GM18505 (cell line): ENCODE measurements at regions not wholly inside any gene's neighbourhood (a gene's known extent, or its start where the extent isn't known, plus 50 kb on each side); places are given as distances from the start of the nearest gene placed in this dataset.
"Not testable (repeated sequence)": the region's sequence is repeated elsewhere in the genome, so short reads cannot be mapped to it uniquely, and the experiment has no call there.

ENCODE experiments used
- ATAC-seq: cut with Tn5 transposase; IDR thresholded peaks from one replicate; pipeline ENCODE4 v1.9.1; 2021; ENCODE audit not compliant: unreplicated experiment
- POLR2A ChIP-seq: IDR thresholded peaks from 4 replicates; pipeline ENCODE4 v1.6.1; 2011; ENCODE audit warnings: borderline replicate concordance; ENCODE audit not compliant: insufficient read depth, insufficient read length; ENCODE audit errors: extremely low read depth

- ATAC-seq, result no peak
- no peak for TF ChIP-seq POLR2A
Measured at GRCh38 chr7:91372323-91372722, 108.1 kb downstream of the FZD1 start.

GRCh38 chr7:91373111-91373800 lies 109.0 kb downstream of the FZD1 start:
- no peak for TF ChIP-seq POLR2A
- ATAC-seq, result no peak

DNA sequence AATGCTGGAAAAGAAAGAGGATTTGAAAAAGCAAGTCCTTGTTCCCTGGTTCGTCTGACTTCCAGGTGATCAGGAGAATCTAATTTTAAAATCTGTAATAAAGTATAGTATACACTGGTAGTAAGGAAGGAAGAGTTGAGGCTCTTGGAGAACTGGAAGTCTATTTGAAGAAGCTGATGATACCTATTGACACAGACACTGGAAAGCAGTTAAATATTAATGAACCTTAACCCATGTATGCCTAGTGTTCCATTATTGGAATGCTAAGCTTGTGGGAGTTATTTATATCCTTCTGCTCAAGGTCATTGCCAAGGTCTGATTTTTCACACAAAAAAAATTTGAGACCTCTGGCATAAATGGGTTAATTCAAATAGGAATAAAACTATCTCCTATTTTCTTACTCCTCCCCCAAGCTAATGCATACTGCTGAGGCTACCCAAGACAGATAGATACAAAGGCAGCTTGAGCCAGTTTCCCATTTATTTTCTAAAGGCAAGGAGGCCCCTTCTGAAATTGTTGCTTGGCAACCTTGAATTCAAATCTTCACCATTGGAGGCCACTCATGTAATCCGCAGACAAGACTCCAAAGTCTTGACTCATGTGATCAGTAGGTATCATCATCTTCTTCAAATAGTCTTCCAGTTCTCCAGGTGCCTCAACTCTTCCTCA lies 110.2 kb downstream of the FZD1 start:
- ATAC-seq, result no peak
- no peak for TF ChIP-seq POLR2A

- ATAC-seq, result no peak
- no peak for TF ChIP-seq POLR2A
Measured at GRCh38 chr7:91375378-91375777, 111.1 kb downstream of the FZD1 start.

GRCh38 chr7:91378131-91378530 lies 113.9 kb downstream of the FZD1 start:
- ATAC-seq, result no peak
- TF ChIP-seq POLR2A, result no peak

GRCh38 chr7:91379236-91379635 lies 115.0 kb downstream of the FZD1 start:
- TF ChIP-seq POLR2A, result no peak

GRCh38 chr7:91379991-91380390 lies 115.8 kb downstream of the FZD1 start:
- TF ChIP-seq POLR2A, result no peak
- no peak for ATAC-seq

More at GRCh38 chr7:91379236-91379635, 115.0 kb downstream of the FZD1 start:
- ATAC-seq, result no peak

DNA sequence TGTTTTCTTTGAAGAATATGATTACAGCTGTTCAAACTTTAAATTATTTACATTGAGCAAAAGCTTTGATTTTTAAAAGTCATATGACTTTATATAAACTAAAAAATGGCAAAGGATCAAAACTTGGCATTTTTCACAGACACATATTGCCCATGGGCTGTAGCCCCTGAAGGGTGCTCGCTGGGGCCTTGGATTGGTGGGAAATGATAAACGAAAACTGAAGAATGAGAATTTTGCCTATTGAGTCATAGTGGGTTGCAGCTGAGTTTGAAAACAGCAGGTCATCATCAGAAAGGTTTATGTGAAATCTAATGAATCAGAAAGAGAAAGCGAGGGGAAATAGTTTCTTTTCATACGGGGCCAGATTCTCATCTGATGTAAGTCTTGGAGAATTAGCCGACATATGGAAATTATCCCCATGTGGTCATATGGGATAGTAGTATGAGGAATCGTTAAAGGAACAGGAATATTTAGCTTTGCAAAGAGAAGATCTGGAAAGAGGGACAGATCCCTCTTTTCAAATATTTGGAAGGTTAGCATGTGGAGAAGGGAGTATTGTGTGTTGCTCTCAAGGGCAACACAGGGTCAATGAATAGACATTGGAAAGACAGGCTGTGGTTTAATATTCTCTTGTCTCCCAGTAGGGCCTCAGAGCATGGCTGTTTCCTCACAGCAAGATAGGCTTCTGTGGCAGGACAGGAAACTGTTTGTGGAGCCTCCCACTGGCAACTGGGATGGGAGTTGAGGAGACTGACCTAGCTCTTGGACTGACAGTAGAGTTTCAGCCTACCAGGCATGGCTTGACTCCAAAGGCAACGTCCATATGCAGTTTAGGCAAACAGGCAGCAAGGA lies 119.0 kb downstream of the FZD1 start:
- no peak for TF ChIP-seq POLR2A
- no peak for ATAC-seq

GRCh38 chr7:91383905-91384274 lies 119.7 kb downstream of the FZD1 start:
- no peak for ATAC-seq
- TF ChIP-seq POLR2A, result no peak

- not testable (repeated sequence) for ATAC-seq
Measured at GRCh38 chr7:91394757-91395156, 130.5 kb downstream of the FZD1 start.

GRCh38 chr7:91395313-91395712 lies 131.1 kb downstream of the FZD1 start:
- not testable (repeated sequence) for ATAC-seq

DNA sequence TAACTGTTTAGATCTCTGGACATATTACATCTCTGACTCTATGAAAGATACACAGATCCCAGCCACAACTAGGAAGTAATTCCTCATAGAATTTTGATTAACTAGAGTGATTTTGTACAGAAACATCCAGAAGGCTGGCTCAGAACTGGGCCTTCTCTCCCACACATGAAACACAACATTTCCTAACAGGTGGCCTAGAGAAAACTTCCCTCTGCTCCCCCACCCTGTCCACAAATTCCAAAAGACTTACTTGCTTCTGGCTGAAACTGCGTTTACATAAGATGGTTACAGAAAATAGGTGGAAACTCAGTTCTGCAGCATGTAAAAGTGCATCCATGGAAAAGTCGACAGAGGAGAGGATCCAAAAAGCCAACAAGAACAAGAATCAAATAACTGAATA lies 132.9 kb downstream of the FZD1 start:
- TF ChIP-seq POLR2A, result no peak
- no peak for ATAC-seq

DNA sequence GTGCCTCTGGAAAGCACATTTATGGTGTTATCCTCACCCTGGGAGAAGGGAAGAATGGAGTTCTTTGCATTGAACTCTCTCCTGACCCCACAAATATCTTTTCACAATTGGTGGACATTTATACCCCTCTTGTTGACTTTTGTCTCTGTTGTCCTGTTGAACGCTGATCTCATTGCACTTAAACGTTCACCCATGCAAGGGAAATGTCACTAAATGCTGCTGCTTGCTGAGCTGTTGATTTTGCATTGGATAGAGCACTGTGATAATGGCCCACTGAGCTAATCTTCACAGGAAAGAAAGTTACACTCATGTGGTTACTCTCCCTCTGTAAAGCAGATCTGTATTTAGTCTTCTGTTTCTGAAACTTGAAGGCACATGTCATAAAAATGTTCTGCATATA lies 133.4 kb downstream of the FZD1 start:
- no peak for ATAC-seq
- TF ChIP-seq POLR2A, result no peak

- no peak for TF ChIP-seq POLR2A
- no peak for ATAC-seq
Measured at GRCh38 chr7:91398341-91398740, 134.1 kb downstream of the FZD1 start.
